ENCODE measurements at regions not wholly inside any gene's neighbourhood (a gene's known extent, or its start where the extent isn't known, plus 50 kb on each side); places are given as distances from the start of the nearest gene placed in this dataset.

DNA sequence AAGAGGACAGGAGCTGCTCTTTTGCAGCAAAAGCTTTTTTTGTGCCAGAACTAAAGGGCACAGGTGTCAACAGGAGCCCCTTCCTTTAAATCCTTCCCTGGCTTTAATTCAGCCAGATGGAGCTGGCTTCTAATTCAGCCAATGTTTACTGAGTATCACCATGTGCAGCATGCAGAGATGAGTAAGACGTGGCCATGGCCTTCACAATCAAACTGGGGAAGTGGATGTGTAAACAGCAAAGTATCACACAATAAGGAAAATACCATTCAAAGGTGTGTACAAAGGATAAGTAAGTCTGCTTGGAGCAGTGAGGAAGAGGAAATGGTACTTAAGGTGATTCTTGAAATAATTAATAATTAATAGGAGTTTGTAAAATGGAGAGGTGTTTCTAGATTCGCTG, 243.4 kb downstream of the NXPE2 start:
- TF ChIP-seq SUZ12 (IDR thresholded peaks at IDR 0.05; ENCODE audit: extremely low read depth, insufficient read depth, insufficient read length) (no peak), ZNF274 (IDR thresholded peaks at IDR 0.05; ENCODE audit: low read depth, low read length) (no peak), YY1 (IDR thresholded peaks at IDR 0.05; ENCODE audit: insufficient read depth, insufficient read length) (no peak)

Measured in NT2/D1 (cell line).